Astrocyte (in vitro differentiated cells and primary cell): ENCODE measurements at regions not wholly inside any gene's neighbourhood (a gene's known extent, or its start where the extent isn't known, plus 50 kb on each side); places are given as distances from the start of the nearest gene placed in this dataset.

Source experiments
- CTCF ChIP-seq: IDR thresholded peaks from 2 replicates; pipeline ENCODE4 v1.5.1; 2011; ENCODE audit warnings: low read depth, mild to moderate bottlenecking, inconsistent platforms, low read length, moderate library complexity; ENCODE audit not compliant: insufficient read depth
- EZH2 ChIP-seq: IDR thresholded peaks from 2 replicates; pipeline ENCODE4 v1.6.1; 2012; ENCODE audit warnings: mild to moderate bottlenecking, low read length, inconsistent platforms; ENCODE audit not compliant: insufficient read depth

GRCh38 chr10:6864142-6864541, 284.1 kb upstream of the PRKCQ start:
- TF ChIP-seq EZH2, result no peak
- no peak for TF ChIP-seq CTCF
